GM06990 (cell line): ENCODE measurements at regions not wholly inside any gene's neighbourhood (a gene's known extent, or its start where the extent isn't known, plus 50 kb on each side); places are given as distances from the start of the nearest gene placed in this dataset.

Experiments used
- DNase-seq: peaks from one replicate; pipeline ENCODE4 v3.0.0-alpha.2; 2011; ENCODE audit not compliant: insufficient read length; ENCODE audit errors: extremely low read depth
- H3K27me3 ChIP-seq: replicated peaks from 2 replicates; pipeline ENCODE4 v1.6.0; 2011; ENCODE audit warnings: low read length; ENCODE audit not compliant: control insufficient read depth, insufficient read depth
- H3K36me3 ChIP-seq: 2 replicates; pipeline ENCODE4 v1.5.1; 2011; ENCODE audit warnings: low read length; ENCODE audit not compliant: control insufficient read depth, insufficient read depth
- H3K4me3 ChIP-seq: replicated peaks from 2 replicates; pipeline ENCODE4 v1.5.1; 2011; ENCODE audit warnings: low read depth, mild to moderate bottlenecking, control low read depth, low read length
- TF ChIP-seq, protein P1 (sequence below): IDR thresholded peaks from 2 replicates; pipeline ENCODE4 v1.5.1; 2011; ENCODE audit warnings: low read length, control low read depth, mild to moderate bottlenecking, inconsistent platforms; ENCODE audit not compliant: insufficient read depth, poor library complexity, severe bottlenecking

DNA sequence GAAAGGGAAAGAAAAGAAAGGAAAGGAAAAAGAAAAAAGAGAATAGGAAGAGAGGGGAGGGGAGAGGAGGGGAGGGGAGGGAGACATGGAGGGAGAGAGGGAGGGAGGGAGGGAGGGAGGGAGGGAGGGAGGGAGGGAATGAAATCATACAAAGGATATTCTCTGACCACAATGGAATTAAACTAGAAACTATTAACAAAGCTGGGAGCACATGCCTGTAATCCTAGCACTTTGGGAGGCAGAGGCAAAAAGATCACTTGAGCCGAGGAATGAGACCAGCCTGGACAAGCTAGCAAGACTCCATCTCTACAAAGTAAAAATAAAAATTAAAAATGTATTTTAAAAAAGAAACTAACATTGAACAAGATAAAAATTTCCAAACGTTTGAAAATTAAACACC is 62.8 kb downstream of the ILRUN start:
- TF ChIP-seq, protein P1, sequence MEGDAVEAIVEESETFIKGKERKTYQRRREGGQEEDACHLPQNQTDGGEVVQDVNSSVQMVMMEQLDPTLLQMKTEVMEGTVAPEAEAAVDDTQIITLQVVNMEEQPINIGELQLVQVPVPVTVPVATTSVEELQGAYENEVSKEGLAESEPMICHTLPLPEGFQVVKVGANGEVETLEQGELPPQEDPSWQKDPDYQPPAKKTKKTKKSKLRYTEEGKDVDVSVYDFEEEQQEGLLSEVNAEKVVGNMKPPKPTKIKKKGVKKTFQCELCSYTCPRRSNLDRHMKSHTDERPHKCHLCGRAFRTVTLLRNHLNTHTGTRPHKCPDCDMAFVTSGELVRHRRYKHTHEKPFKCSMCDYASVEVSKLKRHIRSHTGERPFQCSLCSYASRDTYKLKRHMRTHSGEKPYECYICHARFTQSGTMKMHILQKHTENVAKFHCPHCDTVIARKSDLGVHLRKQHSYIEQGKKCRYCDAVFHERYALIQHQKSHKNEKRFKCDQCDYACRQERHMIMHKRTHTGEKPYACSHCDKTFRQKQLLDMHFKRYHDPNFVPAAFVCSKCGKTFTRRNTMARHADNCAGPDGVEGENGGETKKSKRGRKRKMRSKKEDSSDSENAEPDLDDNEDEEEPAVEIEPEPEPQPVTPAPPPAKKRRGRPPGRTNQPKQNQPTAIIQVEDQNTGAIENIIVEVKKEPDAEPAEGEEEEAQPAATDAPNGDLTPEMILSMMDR = no peak
- H3K4me3 ChIP-seq = no peak overlapping the region
- no peaks in the 10 kb centered on the region for H3K27me3 ChIP-seq
- no peak for DNase-seq
- no peaks in the 10 kb centered on the region; the same call in none of the 2 replicates for H3K36me3 ChIP-seq

DNA sequence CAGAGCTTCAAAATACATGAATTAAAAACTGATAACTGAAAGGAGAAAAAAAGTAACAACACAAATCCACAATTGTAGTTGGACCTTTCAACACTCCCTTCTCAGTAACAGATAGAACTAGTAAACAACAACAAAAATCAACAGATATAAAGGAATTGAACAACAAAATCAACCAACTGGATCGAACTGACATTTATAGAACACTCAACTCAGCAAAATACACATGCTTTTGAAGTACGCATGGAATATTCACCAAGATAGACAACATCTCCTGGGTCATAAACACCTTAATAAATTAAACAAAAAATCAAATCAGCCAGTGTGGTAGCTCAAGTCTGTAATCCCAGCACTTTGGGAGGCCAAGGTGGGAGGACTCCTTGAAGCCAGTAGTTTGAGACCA is 63.3 kb downstream of the ILRUN start:
- TF ChIP-seq, protein P1 = no peak

DNA sequence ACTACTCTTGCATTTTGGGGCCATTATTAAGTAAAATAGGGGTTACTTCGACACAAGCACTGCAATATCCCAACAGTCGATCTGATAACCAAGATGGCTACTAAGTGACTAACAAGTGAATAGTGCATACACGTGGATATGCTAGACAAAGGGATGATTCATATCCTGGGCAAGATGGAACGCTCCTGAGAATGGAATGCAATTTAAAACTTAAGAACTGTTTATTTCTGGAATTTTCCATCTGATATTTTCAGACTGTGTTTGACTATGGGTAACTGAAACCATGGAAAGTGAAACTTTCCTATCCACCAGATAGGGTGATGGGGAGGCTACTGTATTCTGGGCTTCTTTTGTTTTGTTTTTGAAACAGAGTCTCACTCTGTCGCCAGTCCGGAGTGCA is 66.5 kb downstream of the ILRUN start:
- no peak overlapping the region for H3K4me3 ChIP-seq
- H3K36me3 ChIP-seq = no peaks in the 10 kb centered on the region; the same call in none of the 2 replicates
- no peak for DNase-seq
- H3K27me3 ChIP-seq = no peaks in the 10 kb centered on the region
- TF ChIP-seq, protein P1 = no peak

More for the DNA sequence above, 63.3 kb downstream of the ILRUN start:
- H3K36me3 ChIP-seq = no peaks in the 10 kb centered on the region; the same call in none of the 2 replicates
- DNase-seq = no peak
- H3K27me3 ChIP-seq = no peaks in the 10 kb centered on the region
- H3K4me3 ChIP-seq = no peak overlapping the region

DNA sequence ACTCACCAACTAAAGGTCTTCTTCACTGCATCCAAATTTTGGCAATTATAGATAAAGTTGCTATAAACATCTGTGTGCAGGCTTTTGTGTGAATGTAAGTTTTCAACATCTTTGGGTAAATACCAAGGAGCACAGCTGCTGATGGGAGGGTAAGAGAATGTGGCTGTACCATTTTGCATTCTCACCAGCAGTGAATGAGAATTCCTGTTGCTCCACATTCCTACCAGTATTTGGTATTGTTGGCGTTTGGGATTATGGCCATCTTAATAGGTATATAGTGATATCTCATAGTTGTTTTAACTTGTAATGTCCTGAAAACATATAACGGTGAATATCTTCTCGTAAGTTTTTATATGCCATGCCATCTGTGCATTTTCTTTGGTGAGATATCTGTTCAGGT is 69.3 kb downstream of the ILRUN start:
- Histone ChIP-seq H3K4me3 (no peak overlapping the region), H3K36me3 (no peaks in the 10 kb centered on the region; the same call in 1 of the 2 replicates), H3K27me3 (no peaks in the 10 kb centered on the region)
- TF ChIP-seq, protein P1 = no peak
- no peak for DNase-seq

DNA sequence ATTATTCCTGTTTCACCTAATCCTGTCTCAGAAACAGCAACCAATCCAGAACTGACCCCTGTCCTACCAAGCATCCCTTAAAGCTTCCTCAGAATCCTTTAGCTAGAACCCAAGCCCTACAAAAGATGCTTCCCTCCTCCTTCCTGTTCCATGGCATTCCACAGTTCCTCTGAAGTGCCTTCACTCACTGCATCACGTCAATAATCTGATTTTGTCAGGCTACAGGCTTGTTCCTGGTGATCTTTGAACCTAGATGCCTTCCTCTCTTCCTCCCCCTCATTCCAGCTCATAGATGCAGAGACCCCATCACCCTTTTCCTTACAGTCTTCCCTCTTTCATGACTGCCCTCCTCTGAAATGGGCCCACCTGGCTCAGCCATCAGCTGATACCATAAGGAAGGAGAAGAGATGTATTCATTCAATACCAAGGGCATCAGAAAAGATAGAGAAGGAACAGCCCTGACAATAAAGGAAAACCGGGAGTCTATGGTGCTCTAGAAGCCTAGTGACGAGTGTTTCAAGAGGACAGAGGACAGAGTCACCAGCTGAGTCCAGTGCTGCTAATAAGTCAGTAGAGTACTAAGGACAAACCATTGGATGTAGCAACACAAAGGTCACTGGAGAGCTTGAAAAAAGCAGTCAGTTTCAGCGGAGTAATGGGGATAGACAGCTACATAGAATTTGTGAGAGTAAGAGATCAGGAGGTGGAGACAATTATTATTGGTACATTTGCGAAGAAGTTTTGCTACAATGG is 62.5 kb upstream of the SPDEF start:
- no peaks in the 10 kb centered on the region; the same call in 1 of the 2 replicates for H3K36me3 ChIP-seq

More for the DNA sequence above, 62.5 kb upstream of the SPDEF start:
- Histone ChIP-seq H3K4me3 (no peak overlapping the region), H3K27me3 (no peaks in the 10 kb centered on the region)
- no peak for DNase-seq
- TF ChIP-seq, protein P1 = no peak
